IMR-90 (cell line): ENCODE measurements at regions not wholly inside any gene's neighbourhood (a gene's known extent, or its start where the extent isn't known, plus 50 kb on each side); places are given as distances from the start of the nearest gene placed in this dataset.

ENCODE experiments used
- ATAC-seq: fragments of 200-7000 bp; cut with Tn5 transposase; 2 replicates; pipeline ENCODE4 v1.9.1; 2020; ENCODE audit warnings: low read depth, mild to moderate bottlenecking, moderate library complexity
- BruUV-seq: library from RNA; stranded (reverse); fragments of 400-500 nt; replicated peaks from 2 replicates; lab custom pipeline; 2021; lab: Mats Ljungman, UMichigan
- CTCF ChIA-PET: fragments of 300-600 bp; formaldehyde crosslinking; extraction: SDS; loops from one replicate; lab custom pipeline; 2021; ENCODE audit warnings: antibody characterized with exemption; lab: Yijun Ruan, JAX
- POLR2A ChIA-PET: fragments of 300-600 bp; sonication (Branson Sonifier 250); formaldehyde crosslinking; loops from one replicate; lab custom pipeline; 2022; ENCODE audit warnings: antibody characterized with exemption; ENCODE audit not compliant: unreplicated experiment; lab: Charles Lee
- DNase-seq: peaks from one replicate; pipeline ENCODE4 v3.0.0; 2013
- H2AFZ ChIP-seq: replicated peaks from 2 replicates; pipeline ENCODE3; 2013; ENCODE audit warnings: low read length, mild to moderate bottlenecking; ENCODE audit not compliant: poor library complexity
- H2AK5ac ChIP-seq: 2 replicates; pipeline ENCODE4 v1.6.1; 2013; ENCODE audit warnings: low read depth, low read length, inconsistent platforms
- H2AK9ac ChIP-seq: replicated peaks from 2 replicates; pipeline ENCODE3; 2013; ENCODE audit warnings: mild to moderate bottlenecking, low read depth, low read length, moderate library complexity; ENCODE audit not compliant: poor library complexity
- H2BK120ac ChIP-seq: 2 replicates; pipeline ENCODE4 v1.6.1; 2013; ENCODE audit warnings: low read depth, low read length, inconsistent platforms
- H2BK15ac ChIP-seq: 3 replicates; pipeline ENCODE4 v1.6.1; 2013; ENCODE audit warnings: low read depth, low read length, inconsistent platforms
- H2BK20ac ChIP-seq: 2 replicates; pipeline ENCODE4 v1.6.1; 2013; ENCODE audit warnings: low read depth, mild to moderate bottlenecking, inconsistent platforms, low read length, moderate library complexity
- H2BK5ac ChIP-seq: 2 replicates; pipeline ENCODE4 v1.6.1; 2013; ENCODE audit warnings: mild to moderate bottlenecking, low read depth, low read length, inconsistent platforms; ENCODE audit not compliant: poor library complexity, severe bottlenecking
- H3K14ac ChIP-seq: replicated peaks from 2 replicates; pipeline ENCODE4 v1.6.1; 2013; ENCODE audit warnings: low read depth, low read length, inconsistent platforms
- H3K18ac ChIP-seq: 2 replicates; pipeline ENCODE4 v1.6.1; 2013; ENCODE audit warnings: low read depth, low read length, control low read depth
- H3K23ac ChIP-seq: 2 replicates; pipeline ENCODE4 v1.6.1; 2013; ENCODE audit warnings: low read depth, low read length, inconsistent platforms
- H3K27ac ChIP-seq: 2 replicates; pipeline ENCODE4 v1.5.1; 2013; ENCODE audit warnings: mild to moderate bottlenecking, control low read depth, low read length; ENCODE audit not compliant: insufficient read depth
- H3K27me3 ChIP-seq: 2 replicates; pipeline ENCODE4 v1.6.1; 2013; ENCODE audit warnings: low read length; ENCODE audit not compliant: control insufficient read depth, insufficient read depth
- H3K36me3 ChIP-seq: 2 replicates; pipeline ENCODE4 v1.6.1; 2013; ENCODE audit warnings: low read length, mixed read lengths; ENCODE audit not compliant: control insufficient read depth, insufficient read depth
- H3K4ac ChIP-seq: 2 replicates; pipeline ENCODE4 v1.6.1; 2013; ENCODE audit warnings: low read depth, low read length, inconsistent platforms
- H3K4me1 ChIP-seq: 2 replicates; pipeline ENCODE4 v1.6.1; 2013; ENCODE audit warnings: low read length, mixed read lengths; ENCODE audit not compliant: control insufficient read depth, insufficient read depth
- H3K4me2 ChIP-seq: 2 replicates; pipeline ENCODE4 v1.6.1; 2013; ENCODE audit warnings: low read depth, mild to moderate bottlenecking, control low read depth, low read length, moderate library complexity
- H3K4me3 ChIP-seq: 2 replicates; pipeline ENCODE4 v1.5.1; 2013; ENCODE audit warnings: low read depth, mild to moderate bottlenecking, control low read depth, low read length, moderate library complexity; ENCODE audit not compliant: insufficient read depth
- H3K56ac ChIP-seq: 2 replicates; pipeline ENCODE4 v1.6.1; 2013; ENCODE audit warnings: low read length, inconsistent platforms; ENCODE audit not compliant: insufficient read depth; ENCODE audit errors: extremely low read depth
- H3K79me1 ChIP-seq, 2 experiments: 2 replicates each; pipeline ENCODE4 v1.6.1; 2013; ENCODE audit warnings: low read length in 2 of 2, inconsistent platforms in 1 of 2, low read depth in 1 of 2
- H3K9ac ChIP-seq: 2 replicates; pipeline ENCODE4 v1.6.1; 2013; ENCODE audit warnings: low read depth, low read length, control low read depth
- H3K9me1 ChIP-seq: 2 replicates; pipeline ENCODE4 v1.6.1; 2013; ENCODE audit warnings: low read length, inconsistent platforms; ENCODE audit not compliant: insufficient read depth
- H3K9me3 ChIP-seq: 2 replicates; pipeline ENCODE4 v1.6.1; 2013; ENCODE audit warnings: low read length; ENCODE audit not compliant: control insufficient read depth, insufficient read depth
- H4K20me1 ChIP-seq: 2 replicates; pipeline ENCODE4 v1.6.1; 2013; ENCODE audit warnings: low read length, inconsistent platforms; ENCODE audit not compliant: insufficient read depth
- H4K5ac ChIP-seq: 2 replicates; pipeline ENCODE4 v1.6.1; 2013; ENCODE audit warnings: mild to moderate bottlenecking, low read depth, low read length, control low read depth
- H4K8ac ChIP-seq, 2 experiments: 2 replicates each; pipeline ENCODE4 v1.6.1; 2013; ENCODE audit warnings: low read depth in 2 of 2, low read length in 2 of 2, control low read depth in 1 of 2, inconsistent platforms in 1 of 2
- H4K91ac ChIP-seq: 2 replicates; pipeline ENCODE4 v1.6.1; 2013; ENCODE audit warnings: low read depth, low read length, inconsistent platforms; ENCODE audit not compliant: insufficient read depth
- MAFK ChIP-seq: IDR thresholded peaks from 2 replicates; pipeline ENCODE4 v1.6.1; 2012; ENCODE audit warnings: low read depth, low read length, improper control_type of control experiment
- POLR2A ChIP-seq: IDR thresholded peaks from 2 replicates; pipeline ENCODE4 v1.6.1; 2012; ENCODE audit warnings: mild to moderate bottlenecking, low read depth, low read length
- dilution Hi-C: fragments of 300-500 bp; cut with HindIII; formaldehyde crosslinking; loops from one replicate; pipeline ENCODE4 v1.14.3; 2018; ENCODE audit warnings: low sequenced_read_pairs; ENCODE audit not compliant: unreplicated experiment
- in situ Hi-C: fragments of 300-500 bp; cut with MboI; formaldehyde crosslinking; loops from 3 replicates; pipeline ENCODE4 v1.14.3; 2019; ENCODE audit warnings: low sequenced_read_pairs, inconsistent platforms, mixed read lengths
- intact Hi-C: fragments of 100-400 bp; cut with micrococcal nuclease; formaldehyde crosslinking; loops from 2 replicates; pipeline ENCODE4 v1.10.0; 2022

- H2BK15ac ChIP-seq, result no peak overlapping the region
- peaks cover 5% of the 10 kb centered on the region for H3K4me1 ChIP-seq
- no peak overlapping the region for H4K91ac ChIP-seq
- no peaks in the 10 kb centered on the region for H3K27me3 ChIP-seq
- H3K9me3 ChIP-seq, result peaks cover 2% of the 10 kb centered on the region; the same call in 1 of the 2 replicates
- no peak for TF ChIP-seq POLR2A
- TF ChIP-seq MAFK, result no peak
- ATAC-seq (no peak), DNase-seq (no peak)
- no peak overlapping the region for H2BK120ac ChIP-seq
- BruUV-seq, result no TSS peak
- in situ Hi-C loops, result no loop called here
- H2BK5ac ChIP-seq, result no peak overlapping the region
- H3K27ac ChIP-seq, result no peak overlapping the region
- H3K79me1 ChIP-seq, result no peaks in the 10 kb centered on the region
- no peak overlapping the region for H3K14ac ChIP-seq
- no peak overlapping the region for H3K23ac ChIP-seq
- no peak overlapping the region for H3K4me3 ChIP-seq
- no peak overlapping the region for H2BK20ac ChIP-seq
- H3K36me3 ChIP-seq, result no peaks in the 10 kb centered on the region
- H3K9ac ChIP-seq, result no peak overlapping the region
- H2AK9ac ChIP-seq, result no peak overlapping the region
- H2AK5ac ChIP-seq, result no peak overlapping the region
- no peak overlapping the region for H3K56ac ChIP-seq
- H3K4me2 ChIP-seq, result no peak overlapping the region
- POLR2A ChIA-PET, result no interaction called here
- H4K5ac ChIP-seq, result no peak overlapping the region
- no peak overlapping the region for H4K8ac ChIP-seq
- no peaks in the 10 kb centered on the region for H3K9me1 ChIP-seq
- no peak overlapping the region for H3K4ac ChIP-seq
- no peak overlapping the region for H3K18ac ChIP-seq
- intact Hi-C loops, result no loop called here
- dilution Hi-C loops, result no loop called here
- no peaks in the 10 kb centered on the region for H4K20me1 ChIP-seq
- CTCF ChIA-PET, result no interaction called here
- H2AFZ ChIP-seq, result no peak overlapping the region
Measured at GRCh38 chr14:51501746-51502145, 150.0 kb upstream of the FRMD6 start.
